ENCODE measurements at regions not wholly inside any gene's neighbourhood (a gene's known extent, or its start where the extent isn't known, plus 50 kb on each side); places are given as distances from the start of the nearest gene placed in this dataset.

DNA sequence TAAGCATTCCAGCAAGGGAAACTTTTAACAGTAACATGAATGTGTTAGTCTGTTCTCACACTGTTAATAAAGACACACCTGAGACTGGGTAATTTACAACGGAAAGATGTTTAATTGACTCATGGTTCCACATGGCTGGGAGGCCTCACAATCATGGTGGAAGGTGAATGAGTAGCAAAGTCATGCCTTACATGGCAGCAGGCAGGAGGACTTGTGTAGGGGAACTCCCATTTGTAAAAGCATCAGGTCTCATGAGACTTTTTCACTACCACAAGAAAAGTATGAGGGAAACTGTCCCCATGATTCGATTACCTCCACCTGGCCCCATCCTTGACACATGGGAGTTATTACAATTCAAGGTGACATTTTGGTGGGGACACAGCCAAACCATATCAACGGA lies 168.3 kb downstream of the PAH start:
- Histone ChIP-seq H3K4me1 (no peaks in the 10 kb centered on the region), H3K36me3 (replicated peaks) (no peaks in the 10 kb centered on the region), H3K4me3 (no peak overlapping the region), H3K27me3 (ENCODE audit: low read depth) (no peaks in the 10 kb centered on the region), H3K9me3 (no peaks in the 10 kb centered on the region)
- in situ Hi-C loops (cut with MboI; ENCODE audit: low sequenced_read_pairs): no loop called here
- no peak for DNase-seq (ENCODE audit: low spot score in 2 of 2)

DNA sequence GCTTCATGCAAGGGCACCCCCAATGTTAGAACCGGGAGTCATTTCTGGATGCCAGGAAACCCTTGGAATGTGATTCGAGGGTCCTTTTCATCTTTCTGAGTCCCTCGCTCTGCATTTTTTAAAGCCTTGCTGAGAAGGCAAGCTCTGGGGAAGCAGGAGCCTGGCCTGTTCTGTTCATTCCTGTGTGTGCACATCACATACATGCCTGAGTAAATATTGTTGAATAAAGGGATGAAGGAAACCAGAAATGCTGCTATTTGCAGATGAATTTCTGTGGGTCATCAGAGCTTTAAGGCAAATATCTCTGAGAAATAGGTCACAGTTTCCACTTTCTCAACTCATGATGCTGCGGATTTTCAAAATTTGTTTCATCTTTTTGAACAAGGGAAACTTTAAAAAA lies 170.1 kb downstream of the PAH start:
- DNase-seq (ENCODE audit: low spot score in 2 of 2): no peak
- H3K4me1 ChIP-seq: no peaks in the 10 kb centered on the region
- no peaks in the 10 kb centered on the region for H3K36me3 ChIP-seq (replicated peaks)
- H3K4me3 ChIP-seq: no peak overlapping the region
- no peaks in the 10 kb centered on the region for H3K9me3 ChIP-seq
- in situ Hi-C loops (cut with MboI; ENCODE audit: low sequenced_read_pairs): no loop called here
- no peaks in the 10 kb centered on the region for H3K27me3 ChIP-seq (ENCODE audit: low read depth)

DNA sequence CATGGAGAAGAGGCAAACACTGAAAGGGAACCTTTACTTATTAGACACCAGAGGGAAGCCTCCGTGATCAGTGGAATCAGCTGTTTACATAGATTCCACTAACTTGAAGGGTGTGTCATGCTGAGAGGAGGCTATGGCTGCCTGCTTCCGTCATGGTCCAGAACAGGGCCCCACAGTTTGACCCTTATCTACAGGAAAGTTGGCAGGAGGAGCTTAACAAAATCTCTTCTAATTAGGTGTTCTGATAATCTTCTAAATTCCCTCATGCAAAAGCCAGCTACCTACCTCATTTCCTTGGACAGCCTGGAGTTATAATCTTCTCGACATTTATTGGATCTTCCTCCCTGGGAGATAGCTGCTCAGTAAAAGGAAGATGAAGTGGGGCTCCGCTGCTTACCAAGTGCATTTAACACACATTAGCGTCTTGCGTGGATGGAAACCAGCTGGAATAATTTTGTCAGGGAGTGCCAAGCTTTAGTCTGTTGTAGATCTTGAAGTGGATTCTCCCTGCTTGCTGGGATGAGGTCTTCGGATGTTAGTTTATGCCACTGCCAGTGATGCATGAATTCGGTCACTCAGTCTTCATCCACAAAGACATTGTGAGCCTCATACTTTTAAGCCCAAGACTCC lies 171.0 kb downstream of the PAH start:
- Histone ChIP-seq H3K4me3 (no peak overlapping the region), H3K9me3 (no peaks in the 10 kb centered on the region), H3K36me3 (replicated peaks) (no peaks in the 10 kb centered on the region), H3K27me3 (ENCODE audit: low read depth) (no peaks in the 10 kb centered on the region), H3K4me1 (no peaks in the 10 kb centered on the region)
- in situ Hi-C loops (cut with MboI; ENCODE audit: low sequenced_read_pairs): no loop called here
- DNase-seq (ENCODE audit: low spot score in 2 of 2): no peak

GRCh38 chr12:102741196-102741595 lies 175.8 kb downstream of the PAH start:
- Histone ChIP-seq H3K4me1 (no peaks in the 10 kb centered on the region), H3K27me3 (ENCODE audit: low read depth) (no peaks in the 10 kb centered on the region), H3K9me3 (no peaks in the 10 kb centered on the region), H3K36me3 (replicated peaks) (no peaks in the 10 kb centered on the region), H3K4me3 (no peak overlapping the region)
- in situ Hi-C loops (cut with MboI; ENCODE audit: low sequenced_read_pairs): no loop called here
- DNase-seq (ENCODE audit: low spot score in 2 of 2): no peak

DNA sequence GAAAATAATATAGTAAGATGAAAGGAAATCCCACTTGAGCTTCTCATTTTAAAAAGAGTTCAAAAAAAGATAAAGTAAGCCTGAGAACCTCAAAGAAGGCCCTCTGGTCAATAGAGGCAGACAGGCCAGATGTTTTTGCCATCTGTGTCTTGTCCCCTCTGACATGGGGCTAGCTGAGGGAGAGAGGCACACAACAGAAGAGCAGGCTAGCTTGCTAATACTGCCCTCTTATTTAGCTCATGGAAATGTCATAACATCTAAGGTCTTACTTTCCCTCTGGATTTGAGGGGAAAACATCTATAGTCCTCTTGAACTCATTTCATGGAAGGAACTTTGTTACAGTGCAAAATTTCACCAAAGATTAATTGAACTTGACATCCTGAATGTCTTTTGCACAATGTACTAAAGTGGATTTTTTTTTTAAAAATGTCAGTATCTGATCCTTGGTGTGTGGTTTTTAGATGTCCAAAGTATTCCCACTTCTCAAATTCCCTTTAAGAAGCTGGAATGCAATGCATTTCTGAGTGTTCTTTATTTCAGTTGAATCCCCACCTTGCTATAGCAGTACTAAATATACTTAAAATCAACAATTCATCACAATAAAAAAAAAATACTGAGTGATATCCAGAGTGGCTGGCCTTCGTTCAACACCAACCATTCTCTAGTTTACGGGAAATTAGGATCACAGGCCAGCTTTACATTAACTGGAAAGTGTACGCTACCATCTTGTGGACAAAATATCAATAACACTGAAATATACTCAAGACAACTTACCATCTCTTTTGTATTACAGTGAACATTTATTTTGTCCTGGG lies 176.7 kb downstream of the PAH start:
- in situ Hi-C loops (cut with MboI; ENCODE audit: low sequenced_read_pairs): no loop called here
- H3K27me3 ChIP-seq (ENCODE audit: low read depth): no peaks in the 10 kb centered on the region
- DNase-seq (ENCODE audit: low spot score in 2 of 2): peak in 1 of 2 experiments; percentile 7
- H3K4me1 ChIP-seq: no peaks in the 10 kb centered on the region
- no peaks in the 10 kb centered on the region for H3K36me3 ChIP-seq (replicated peaks)
- no peak overlapping the region for H3K4me3 ChIP-seq
- H3K9me3 ChIP-seq: no peaks in the 10 kb centered on the region

- no peaks in the 10 kb centered on the region for H3K4me1 ChIP-seq
- H3K4me3 ChIP-seq: no peak overlapping the region
- DNase-seq (ENCODE audit: low spot score in 2 of 2): no peak
- H3K36me3 ChIP-seq (replicated peaks): no peaks in the 10 kb centered on the region
- no peaks in the 10 kb centered on the region for H3K9me3 ChIP-seq
- no peaks in the 10 kb centered on the region for H3K27me3 ChIP-seq (ENCODE audit: low read depth)
- in situ Hi-C loops (cut with MboI; ENCODE audit: low sequenced_read_pairs): no loop called here
Observed at GRCh38 chr12:102736328-102736727, 180.7 kb downstream of the PAH start.

DNA sequence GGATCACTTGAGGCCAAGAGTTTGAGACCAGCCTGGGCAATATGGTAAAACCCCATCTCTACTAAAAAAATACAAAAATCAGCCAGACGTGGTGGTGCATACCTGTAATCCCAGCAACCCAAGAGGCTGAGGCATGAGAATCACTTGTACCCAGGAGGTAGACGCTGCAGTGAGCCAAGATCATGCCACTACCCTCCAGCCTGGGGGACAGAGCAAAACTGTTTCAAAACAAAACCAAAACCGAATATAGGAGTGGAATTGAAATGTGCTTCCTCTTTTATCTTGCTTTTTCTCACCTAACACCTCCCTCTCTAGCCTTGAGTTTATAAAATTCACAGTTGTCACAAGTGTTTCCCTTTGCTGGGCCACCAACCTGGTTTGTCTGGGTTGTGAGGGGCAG lies 181.9 kb downstream of the PAH start:
- in situ Hi-C loops (cut with MboI; ENCODE audit: low sequenced_read_pairs): no loop called here
- no peak overlapping the region for H3K4me3 ChIP-seq
- DNase-seq (ENCODE audit: low spot score in 2 of 2): no peak

DNA sequence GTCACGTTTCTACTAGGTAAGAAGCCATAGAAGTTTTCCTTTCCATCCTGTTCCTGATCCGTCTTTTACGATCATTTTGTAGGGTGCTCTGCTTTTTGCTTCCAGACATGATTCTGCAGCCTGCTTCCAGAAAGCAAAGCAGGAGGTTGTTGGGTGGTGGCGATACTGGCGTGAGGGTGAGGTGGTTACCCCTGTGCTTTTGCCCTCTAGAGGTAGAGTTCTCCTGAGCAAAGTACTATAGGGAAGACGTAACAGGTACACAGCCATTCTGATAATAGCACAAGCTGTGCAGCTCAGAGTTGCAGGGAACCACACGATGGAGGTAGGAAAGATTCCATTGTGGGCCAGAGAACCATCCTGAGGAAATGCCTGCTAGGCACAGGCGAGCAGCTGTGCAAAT lies 186.0 kb downstream of the PAH start:
- no peak for DNase-seq (ENCODE audit: low spot score in 2 of 2)
- no peaks in the 10 kb centered on the region for H3K27me3 ChIP-seq (ENCODE audit: low read depth)
- no peaks in the 10 kb centered on the region for H3K36me3 ChIP-seq (replicated peaks)
- H3K9me3 ChIP-seq: no peaks in the 10 kb centered on the region
- in situ Hi-C loops (cut with MboI; ENCODE audit: low sequenced_read_pairs): no loop called here
- H3K4me3 ChIP-seq: no peak overlapping the region
- no peaks in the 10 kb centered on the region for H3K4me1 ChIP-seq

More for the DNA sequence above, 181.9 kb downstream of the PAH start:
- H3K4me1 ChIP-seq: no peaks in the 10 kb centered on the region
- H3K27me3 ChIP-seq (ENCODE audit: low read depth): no peaks in the 10 kb centered on the region
- H3K36me3 ChIP-seq (replicated peaks): no peaks in the 10 kb centered on the region
- no peaks in the 10 kb centered on the region for H3K9me3 ChIP-seq

DNA sequence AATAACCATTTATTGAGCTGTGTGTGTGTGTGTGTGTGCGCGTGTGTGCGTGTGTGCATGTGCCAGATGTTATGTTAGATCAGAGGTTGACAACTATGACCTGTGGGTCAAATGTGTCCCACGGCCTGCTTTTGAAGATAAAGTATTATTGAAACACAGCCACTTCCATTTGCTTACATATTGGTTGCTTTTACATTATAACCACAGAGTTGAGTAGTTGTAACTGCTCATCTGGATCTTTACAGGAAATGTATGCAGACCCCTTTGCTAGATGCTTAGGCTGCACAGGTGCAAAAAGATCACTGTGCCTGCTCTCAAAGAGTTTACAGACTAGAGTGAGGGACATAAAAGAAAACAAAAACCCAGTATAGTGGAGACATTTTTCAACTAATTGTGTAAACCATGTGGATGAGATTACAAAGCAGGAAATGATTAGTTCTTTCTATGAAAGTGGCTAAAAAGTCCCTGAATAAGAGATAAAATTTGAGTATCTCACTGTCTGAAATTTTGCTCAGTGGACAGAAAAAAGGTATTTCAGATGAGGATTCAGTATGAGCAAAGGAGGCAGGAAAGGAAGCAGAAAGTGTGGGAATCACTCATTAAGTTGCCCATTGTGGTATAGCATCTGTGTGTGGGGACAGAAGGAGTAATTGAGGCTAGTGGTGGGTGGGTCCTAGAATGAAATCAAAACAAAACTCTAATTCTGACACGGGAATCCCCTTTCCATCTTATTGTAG lies 188.4 kb downstream of the PAH start:
- H3K4me1 ChIP-seq: no peaks in the 10 kb centered on the region
- DNase-seq (ENCODE audit: low spot score in 2 of 2): no peak
- H3K4me3 ChIP-seq: no peak overlapping the region
- in situ Hi-C loops (cut with MboI; ENCODE audit: low sequenced_read_pairs): no loop called here
- no peaks in the 10 kb centered on the region for H3K36me3 ChIP-seq (replicated peaks)
- no peaks in the 10 kb centered on the region for H3K27me3 ChIP-seq (ENCODE audit: low read depth)
- H3K9me3 ChIP-seq: no peaks in the 10 kb centered on the region

- no peaks in the 10 kb centered on the region for H3K9me3 ChIP-seq
- in situ Hi-C loops (cut with MboI; ENCODE audit: low sequenced_read_pairs): no loop called here
Observed at GRCh38 chr12:102726686-102727085, 190.4 kb downstream of the PAH start.

GRCh38 chr12:102722147-102722546 lies 194.9 kb downstream of the PAH start:
- DNase-seq (ENCODE audit: low spot score in 2 of 2): no peak
- H3K27me3 ChIP-seq (ENCODE audit: low read depth): no peaks in the 10 kb centered on the region
- no peak overlapping the region for H3K4me3 ChIP-seq
- no peaks in the 10 kb centered on the region for H3K36me3 ChIP-seq (replicated peaks)
- in situ Hi-C loops (cut with MboI; ENCODE audit: low sequenced_read_pairs): no loop called here
- no peaks in the 10 kb centered on the region for H3K9me3 ChIP-seq
- H3K4me1 ChIP-seq: no peaks in the 10 kb centered on the region

More at GRCh38 chr12:102726686-102727085, 190.4 kb downstream of the PAH start:
- no peak overlapping the region for H3K4me3 ChIP-seq
- H3K4me1 ChIP-seq: no peaks in the 10 kb centered on the region
- H3K27me3 ChIP-seq (ENCODE audit: low read depth): no peaks in the 10 kb centered on the region
- no peak for DNase-seq (ENCODE audit: low spot score in 2 of 2)
- no peaks in the 10 kb centered on the region for H3K36me3 ChIP-seq (replicated peaks)

- no peak for DNase-seq (ENCODE audit: low spot score in 2 of 2)
- H3K4me3 ChIP-seq: no peak overlapping the region
- no peaks in the 10 kb centered on the region for H3K27me3 ChIP-seq (ENCODE audit: low read depth)
- H3K4me1 ChIP-seq: no peaks in the 10 kb centered on the region
- H3K36me3 ChIP-seq (replicated peaks): no peaks in the 10 kb centered on the region
- H3K9me3 ChIP-seq: no peaks in the 10 kb centered on the region
- in situ Hi-C loops (cut with MboI; ENCODE audit: low sequenced_read_pairs): no loop called here
Observed at GRCh38 chr12:102708108-102708507, 208.9 kb downstream of the PAH start.

DNA sequence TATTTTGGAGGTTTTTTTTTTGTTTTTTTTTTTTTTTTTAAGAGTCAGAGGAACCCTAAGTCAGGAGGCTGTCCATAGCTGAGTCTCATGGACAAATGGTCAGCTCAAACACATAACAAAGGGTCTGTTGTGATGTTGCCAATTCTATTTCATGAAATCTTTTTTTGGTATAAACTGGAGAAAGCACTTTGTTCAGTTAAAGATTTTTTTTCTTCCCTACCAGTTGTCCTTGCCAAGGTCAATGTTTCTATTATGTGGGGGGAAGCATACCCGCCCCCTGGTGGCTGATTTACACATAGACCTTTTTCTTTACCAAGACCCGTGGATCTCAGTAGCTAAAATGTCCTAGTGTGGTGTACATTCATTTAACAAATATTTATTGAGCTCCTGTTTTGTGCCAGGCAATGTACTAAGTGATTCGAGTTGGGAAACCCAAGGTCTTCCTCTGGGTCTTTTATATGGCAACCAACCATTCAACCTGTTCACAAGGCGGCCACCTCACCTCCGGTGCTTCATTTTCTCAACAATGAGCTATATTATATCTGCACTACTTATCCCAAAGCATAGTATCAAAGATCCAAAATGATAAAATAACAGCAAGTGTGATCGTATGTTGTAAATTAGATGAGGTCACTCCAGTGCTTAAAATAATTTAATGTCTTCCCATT lies 214.5 kb downstream of the PAH start:
- H3K4me1 ChIP-seq: no peaks in the 10 kb centered on the region
- no peaks in the 10 kb centered on the region for H3K36me3 ChIP-seq (replicated peaks)
- peak; percentile 55 to 72 for DNase-seq (ENCODE audit: low spot score in 2 of 2)
- in situ Hi-C loops (cut with MboI; ENCODE audit: low sequenced_read_pairs): no loop called here
- no peak overlapping the region for H3K4me3 ChIP-seq
- H3K9me3 ChIP-seq: no peaks in the 10 kb centered on the region; the same call in 1 of the 2 replicates
- no peaks in the 10 kb centered on the region for H3K27me3 ChIP-seq (ENCODE audit: low read depth)

Measured in HAP-1 (cell line).